PC-9 (cell line): ENCODE measurements at regions not wholly inside any gene's neighbourhood (a gene's known extent, or its start where the extent isn't known, plus 50 kb on each side); places are given as distances from the start of the nearest gene placed in this dataset.

Source experiments
- BruUV-seq: library from RNA; stranded (reverse); fragments of 400-500 nt; replicated peaks from 2 replicates; lab custom pipeline; 2021; lab: Mats Ljungman, UMichigan
- CTCF ChIA-PET: fragments of 300-600 bp; sonication (Branson Sonifier 250); formaldehyde crosslinking; loops from one replicate; lab custom pipeline; 2022; ENCODE audit warnings: antibody characterized with exemption; lab: Charles Lee
- POLR2A ChIA-PET: fragments of 300-600 bp; sonication (Branson Sonifier 250); formaldehyde crosslinking; loops from one replicate; lab custom pipeline; 2022; ENCODE audit warnings: antibody characterized with exemption; ENCODE audit not compliant: unreplicated experiment; lab: Charles Lee
- DNase-seq, 2 experiments: peaks; one replicate each; pipeline versions ENCODE4 v3.0.0 to v3.0.0-alpha.2; 2015 to 2022; ENCODE audit warnings: mixed read lengths in 1 of 2
- H2AFZ ChIP-seq: fragments of 200-600 bp; sonication (generic); 2 replicates; pipeline ENCODE4 v1.8.1; 2017; ENCODE audit warnings: antibody characterized with exemption
- H3F3A ChIP-seq: fragments of 200-600 bp; sonication (generic); 2 replicates; pipeline ENCODE4 v1.8.1; 2017; ENCODE audit warnings: antibody characterized with exemption, mild to moderate bottlenecking, low read depth; ENCODE audit not compliant: insufficient read depth
- H3K27ac ChIP-seq: fragments of 200-600 bp; sonication (generic); 2 replicates; pipeline ENCODE4 v1.6.1; 2016; ENCODE audit warnings: mixed run types
- H3K27me3 ChIP-seq: fragments of 200-600 bp; sonication (generic); 2 replicates; pipeline ENCODE4 v1.6.1; 2016; ENCODE audit warnings: low read depth, mixed run types; ENCODE audit not compliant: insufficient read depth
- H3K36me3 ChIP-seq: fragments of 200-600 bp; sonication (generic); 2 replicates; pipeline ENCODE4 v1.6.1; 2016; ENCODE audit warnings: low read depth, mixed run types
- H3K4me1 ChIP-seq: fragments of 200-600 bp; sonication (generic); replicated peaks from 2 replicates; pipeline ENCODE4 v1.6.1; 2016; ENCODE audit warnings: mixed run types; ENCODE audit not compliant: insufficient read depth
- H3K4me2 ChIP-seq: fragments of 200-600 bp; sonication (generic); 2 replicates; pipeline ENCODE4 v1.6.1; 2017; ENCODE audit warnings: mixed run types
- H3K4me3 ChIP-seq: fragments of 200-600 bp; sonication (generic); 2 replicates; pipeline ENCODE4 v1.6.1; 2016; ENCODE audit warnings: mixed run types
- H3K79me2 ChIP-seq: fragments of 200-600 bp; sonication (generic); 2 replicates; pipeline ENCODE4 v1.6.1; 2017; ENCODE audit warnings: low read depth, mixed run types
- H3K9me2 ChIP-seq: fragments of 200-600 bp; sonication (generic); 2 replicates; pipeline ENCODE4 v1.8.1; 2017; ENCODE audit warnings: mild to moderate bottlenecking; ENCODE audit not compliant: insufficient read depth
- H3K9me3 ChIP-seq: fragments of 200-600 bp; sonication (generic); 2 replicates; pipeline ENCODE4 v1.8.1; 2016; ENCODE audit warnings: low read depth; ENCODE audit not compliant: insufficient read depth
- H4K20me1 ChIP-seq: fragments of 200-600 bp; sonication (generic); 2 replicates; pipeline ENCODE4 v1.8.1; 2017; ENCODE audit not compliant: insufficient read depth
- EZH2 ChIP-seq: fragments of 200-600 bp; sonication (generic); IDR thresholded peaks from 2 replicates; pipeline ENCODE4 v1.8.0; 2017; ENCODE audit warnings: antibody characterized with exemption, low read depth
- intact Hi-C: fragments of 100-400 bp; cut with micrococcal nuclease; formaldehyde crosslinking; loops from one replicate; pipeline ENCODE4 v1.10.0; 2022; ENCODE audit not compliant: unreplicated experiment
- TF ChIP-seq, protein P1 (sequence below): fragments of 200-600 bp; sonication (generic); conservative IDR thresholded peaks from 2 replicates; pipeline ENCODE4 v1.6.1; 2017; ENCODE audit warnings: mixed run types, antibody characterized with exemption, mild to moderate bottlenecking, moderate library complexity

DNA sequence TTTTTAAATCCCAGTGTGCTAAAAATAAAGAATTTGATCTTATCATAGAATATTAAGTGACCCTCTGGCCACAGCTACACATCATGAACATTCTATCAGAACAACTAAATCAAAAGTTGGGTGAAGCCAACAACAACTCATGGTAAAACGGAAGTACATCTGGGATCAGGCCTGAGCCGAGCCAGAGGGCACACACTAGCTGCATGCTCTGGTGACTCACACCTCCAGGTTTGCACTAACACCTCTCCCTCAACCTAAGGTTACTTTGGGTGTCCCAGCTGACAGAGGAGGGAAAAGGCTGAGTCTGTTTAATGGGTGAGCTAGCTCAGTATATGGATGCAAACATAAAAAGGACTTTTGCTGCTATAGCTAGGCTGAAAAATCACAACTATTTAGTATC is 281.6 kb downstream of the HGF start:
- POLR2A ChIA-PET: no interaction called here
- intact Hi-C loops: no loop called here
- Histone ChIP-seq H3K27me3 (no peaks in the 10 kb centered on the region), H2AFZ (no peak overlapping the region), H3K9me2 (0 out of 2 replicates have a peak, but pooled peaks cover 3% of the 10 kb centered on the region), H3K36me3 (no peaks in the 10 kb centered on the region), H3K4me1 (no peaks in the 10 kb centered on the region), H4K20me1 (no peaks in the 10 kb centered on the region), H3K27ac (no peak overlapping the region), H3F3A (no peaks in the 10 kb centered on the region), H3K9me3 (no peaks in the 10 kb centered on the region), H3K4me3 (no peak overlapping the region), H3K79me2 (no peaks in the 10 kb centered on the region), H3K4me2 (no peak overlapping the region)
- DNase-seq: no peak
- BruUV-seq: no TSS peak
- no peak for TF ChIP-seq EZH2
- TF ChIP-seq, protein P1, sequence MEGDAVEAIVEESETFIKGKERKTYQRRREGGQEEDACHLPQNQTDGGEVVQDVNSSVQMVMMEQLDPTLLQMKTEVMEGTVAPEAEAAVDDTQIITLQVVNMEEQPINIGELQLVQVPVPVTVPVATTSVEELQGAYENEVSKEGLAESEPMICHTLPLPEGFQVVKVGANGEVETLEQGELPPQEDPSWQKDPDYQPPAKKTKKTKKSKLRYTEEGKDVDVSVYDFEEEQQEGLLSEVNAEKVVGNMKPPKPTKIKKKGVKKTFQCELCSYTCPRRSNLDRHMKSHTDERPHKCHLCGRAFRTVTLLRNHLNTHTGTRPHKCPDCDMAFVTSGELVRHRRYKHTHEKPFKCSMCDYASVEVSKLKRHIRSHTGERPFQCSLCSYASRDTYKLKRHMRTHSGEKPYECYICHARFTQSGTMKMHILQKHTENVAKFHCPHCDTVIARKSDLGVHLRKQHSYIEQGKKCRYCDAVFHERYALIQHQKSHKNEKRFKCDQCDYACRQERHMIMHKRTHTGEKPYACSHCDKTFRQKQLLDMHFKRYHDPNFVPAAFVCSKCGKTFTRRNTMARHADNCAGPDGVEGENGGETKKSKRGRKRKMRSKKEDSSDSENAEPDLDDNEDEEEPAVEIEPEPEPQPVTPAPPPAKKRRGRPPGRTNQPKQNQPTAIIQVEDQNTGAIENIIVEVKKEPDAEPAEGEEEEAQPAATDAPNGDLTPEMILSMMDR: no peak
- CTCF ChIA-PET: no interaction called here

DNA sequence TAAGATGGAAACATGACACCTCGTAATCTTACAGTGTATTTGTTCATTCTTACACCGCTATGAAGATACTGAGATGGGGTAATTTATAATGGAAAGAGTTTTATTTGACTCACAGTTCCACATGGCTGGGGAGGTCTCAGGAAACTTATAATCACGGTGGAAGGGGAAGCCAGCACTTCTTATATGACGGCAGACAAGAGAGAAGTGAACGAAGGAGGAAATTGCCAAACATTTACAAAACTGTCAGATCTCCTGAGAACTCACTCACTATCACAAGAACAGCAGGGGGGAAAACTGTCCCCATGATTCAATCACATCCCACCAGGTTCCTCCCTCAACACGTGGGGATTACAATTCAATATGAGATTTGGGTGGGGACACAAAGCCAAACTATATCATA is 282.3 kb downstream of the HGF start:
- DNase-seq: no peak
- Histone ChIP-seq H3K27ac (no peak overlapping the region), H3K27me3 (no peaks in the 10 kb centered on the region), H4K20me1 (no peaks in the 10 kb centered on the region), H3K9me2 (no peaks in the 10 kb centered on the region), H2AFZ (no peak overlapping the region), H3F3A (no peaks in the 10 kb centered on the region), H3K4me2 (no peak overlapping the region), H3K4me1 (no peaks in the 10 kb centered on the region), H3K36me3 (no peaks in the 10 kb centered on the region), H3K4me3 (no peak overlapping the region), H3K79me2 (no peaks in the 10 kb centered on the region), H3K9me3 (no peaks in the 10 kb centered on the region)
- ChIA-PET POLR2A (no interaction called here), CTCF (no interaction called here)
- intact Hi-C loops: no loop called here
- TF ChIP-seq EZH2: no peak
- TF ChIP-seq, protein P1: no peak
- BruUV-seq: no TSS peak

DNA sequence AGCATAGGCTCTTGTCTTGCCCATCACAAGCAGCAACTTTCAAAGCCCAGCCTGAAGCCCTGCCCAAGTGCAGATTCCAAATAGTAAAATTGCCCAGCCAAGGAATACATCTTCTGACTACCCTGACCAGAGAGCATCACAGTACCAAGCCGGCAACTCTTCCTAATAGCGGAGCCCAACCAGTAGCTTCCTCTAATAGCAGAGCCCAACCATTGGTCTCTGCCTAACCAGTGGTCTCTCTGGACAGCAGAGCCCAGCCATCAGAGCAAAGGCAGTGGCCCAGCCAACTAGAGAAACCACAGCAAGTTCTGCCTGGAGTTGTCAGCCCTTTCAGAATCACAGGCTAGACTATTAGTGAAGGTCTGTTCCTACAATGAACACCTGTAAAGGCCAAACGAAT is 285.6 kb downstream of the HGF start:
- no peak overlapping the region for H2AFZ ChIP-seq
- POLR2A ChIA-PET: no interaction called here
- H3K36me3 ChIP-seq: no peaks in the 10 kb centered on the region
- no peak for DNase-seq
- H3K79me2 ChIP-seq: no peaks in the 10 kb centered on the region
- CTCF ChIA-PET: no interaction called here
- H3K9me3 ChIP-seq: no peaks in the 10 kb centered on the region; the same call in 1 of the 2 replicates
- H3K4me2 ChIP-seq: no peak overlapping the region
- no TSS peak for BruUV-seq
- no peaks in the 10 kb centered on the region for H3F3A ChIP-seq
- TF ChIP-seq, protein P1: no peak
- no peak for TF ChIP-seq EZH2
- no peaks in the 10 kb centered on the region for H4K20me1 ChIP-seq
- H3K27ac ChIP-seq: no peak overlapping the region
- intact Hi-C loops: loop anchor here (5.0 kb wide), 1 partner anchor 1243 kb away; no protein-coding TSS in a partner anchor
- H3K4me1 ChIP-seq: no peaks in the 10 kb centered on the region
- no peaks in the 10 kb centered on the region for H3K9me2 ChIP-seq
- H3K27me3 ChIP-seq: no peaks in the 10 kb centered on the region
- H3K4me3 ChIP-seq: no peak overlapping the region
